ENCODE measurements at regions not wholly inside any gene's neighbourhood (a gene's known extent, or its start where the extent isn't known, plus 50 kb on each side); places are given as distances from the start of the nearest gene placed in this dataset.
"Not testable (repeated sequence)": the region's sequence is repeated elsewhere in the genome, so short reads cannot be mapped to it uniquely, and the experiment has no call there.

GRCh38 chr1:105631153-105631744 is 1425.2 kb upstream of the PRMT6 start:
- TF ChIP-seq CTCF, EZH2, EZH2phosphoT487 (IDR thresholded peaks at IDR 0.05): not testable (repeated sequence)
